ENCODE measurements at regions not wholly inside any gene's neighbourhood (a gene's known extent, or its start where the extent isn't known, plus 50 kb on each side); places are given as distances from the start of the nearest gene placed in this dataset.

DNA sequence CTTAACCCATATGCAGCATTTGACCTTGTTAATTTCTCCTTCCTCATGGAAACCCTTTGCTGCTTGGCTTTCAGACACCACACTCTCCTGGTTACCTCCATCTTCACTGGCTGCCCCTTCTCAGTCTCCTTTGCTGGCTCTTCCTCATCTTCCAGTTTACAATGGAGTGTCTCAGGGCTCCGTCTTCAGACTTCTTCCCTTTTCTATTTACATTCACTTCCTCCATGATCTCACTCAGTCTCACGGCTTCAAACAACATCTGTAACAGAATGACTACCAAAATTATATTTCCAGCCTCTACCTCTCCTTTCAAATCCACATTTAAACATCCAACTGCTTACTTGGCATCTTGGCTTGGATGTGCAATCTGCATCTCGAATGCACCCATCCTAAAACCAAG is 140.4 kb downstream of the DKK1 start:
- Mint-ChIP-seq H3K27ac (no peak overlapping the region), H3K36me3 (no peaks in the 10 kb centered on the region), H3K4me1 (no peaks in the 10 kb centered on the region), H3K9me3 (no peaks in the 10 kb centered on the region), H3K4me3 (no peak overlapping the region), H3K27me3 (no peaks in the 10 kb centered on the region)

DNA sequence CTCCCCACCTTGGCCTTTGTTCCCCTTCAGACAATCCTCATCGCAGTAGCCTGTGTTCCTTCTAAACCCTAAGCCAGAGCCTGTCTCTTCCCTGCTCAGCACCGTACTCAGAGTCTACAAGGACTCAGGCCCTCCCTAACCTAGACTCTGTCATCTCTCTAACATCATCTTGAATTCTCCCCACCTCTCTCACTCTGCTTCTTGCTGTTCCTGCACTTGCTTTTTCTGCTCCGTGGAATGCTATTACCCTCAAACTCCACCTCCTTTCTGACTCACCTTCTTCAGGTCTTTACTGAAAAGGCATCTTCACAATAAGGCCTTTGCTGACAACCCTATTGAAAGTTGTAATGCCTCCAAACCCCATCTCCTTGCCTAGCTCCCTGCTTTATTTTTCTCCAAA is 141.0 kb downstream of the DKK1 start:
- no peak overlapping the region for H3K4me3 Mint-ChIP-seq
- H3K36me3 Mint-ChIP-seq, result no peaks in the 10 kb centered on the region
- H3K4me1 Mint-ChIP-seq, result no peaks in the 10 kb centered on the region
- no peak overlapping the region for H3K27ac Mint-ChIP-seq
- H3K9me3 Mint-ChIP-seq, result no peaks in the 10 kb centered on the region
- H3K27me3 Mint-ChIP-seq, result no peaks in the 10 kb centered on the region

DNA sequence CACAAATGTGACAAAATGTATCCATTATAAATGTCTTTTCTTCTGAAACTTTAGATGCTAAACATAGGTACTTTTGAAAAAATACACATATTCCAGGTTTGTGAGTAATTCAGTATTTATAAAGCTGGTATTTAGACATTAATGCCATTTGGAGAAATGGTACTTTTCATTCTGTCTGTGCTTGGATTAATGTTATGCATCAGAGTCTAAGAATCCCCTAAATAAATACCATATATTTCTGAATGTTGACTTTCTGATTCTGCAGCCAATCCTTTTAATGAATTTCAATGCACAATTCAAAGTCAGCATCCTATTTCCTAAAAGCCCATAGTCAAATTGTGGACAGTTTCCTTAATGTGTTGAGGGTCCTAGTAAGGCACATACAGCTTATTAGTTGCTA is 145.0 kb downstream of the DKK1 start:
- Mint-ChIP-seq H3K36me3 (no peaks in the 10 kb centered on the region), H3K9me3 (no peaks in the 10 kb centered on the region), H3K4me3 (no peak overlapping the region)

DNA sequence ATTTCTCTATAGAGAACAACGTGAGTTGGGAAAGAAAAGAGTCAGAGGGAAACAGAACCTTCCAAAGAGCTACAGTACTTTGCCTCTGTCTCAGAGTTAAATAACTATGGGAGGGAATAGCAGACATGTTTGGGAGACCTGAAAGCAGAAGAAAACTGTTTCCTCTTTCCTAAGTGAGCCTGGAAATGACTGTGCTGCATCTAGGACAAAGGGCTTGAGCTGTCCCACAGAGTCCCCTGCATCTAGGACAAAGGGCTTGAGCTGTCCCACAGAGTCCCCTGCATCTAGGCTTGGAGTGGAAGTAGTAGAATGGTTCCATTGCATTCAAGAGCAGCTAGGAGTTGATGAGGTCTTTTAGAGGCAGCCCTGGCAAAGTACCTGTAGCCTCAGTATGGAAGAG is 149.7 kb downstream of the DKK1 start:
- H3K27ac Mint-ChIP-seq, result no peak overlapping the region
- H3K27me3 Mint-ChIP-seq, result no peaks in the 10 kb centered on the region
- no peaks in the 10 kb centered on the region for H3K4me1 Mint-ChIP-seq

More for the DNA sequence above, 145.0 kb downstream of the DKK1 start:
- H3K4me1 Mint-ChIP-seq, result no peaks in the 10 kb centered on the region
- no peak overlapping the region for H3K27ac Mint-ChIP-seq
- H3K27me3 Mint-ChIP-seq, result no peaks in the 10 kb centered on the region

DNA sequence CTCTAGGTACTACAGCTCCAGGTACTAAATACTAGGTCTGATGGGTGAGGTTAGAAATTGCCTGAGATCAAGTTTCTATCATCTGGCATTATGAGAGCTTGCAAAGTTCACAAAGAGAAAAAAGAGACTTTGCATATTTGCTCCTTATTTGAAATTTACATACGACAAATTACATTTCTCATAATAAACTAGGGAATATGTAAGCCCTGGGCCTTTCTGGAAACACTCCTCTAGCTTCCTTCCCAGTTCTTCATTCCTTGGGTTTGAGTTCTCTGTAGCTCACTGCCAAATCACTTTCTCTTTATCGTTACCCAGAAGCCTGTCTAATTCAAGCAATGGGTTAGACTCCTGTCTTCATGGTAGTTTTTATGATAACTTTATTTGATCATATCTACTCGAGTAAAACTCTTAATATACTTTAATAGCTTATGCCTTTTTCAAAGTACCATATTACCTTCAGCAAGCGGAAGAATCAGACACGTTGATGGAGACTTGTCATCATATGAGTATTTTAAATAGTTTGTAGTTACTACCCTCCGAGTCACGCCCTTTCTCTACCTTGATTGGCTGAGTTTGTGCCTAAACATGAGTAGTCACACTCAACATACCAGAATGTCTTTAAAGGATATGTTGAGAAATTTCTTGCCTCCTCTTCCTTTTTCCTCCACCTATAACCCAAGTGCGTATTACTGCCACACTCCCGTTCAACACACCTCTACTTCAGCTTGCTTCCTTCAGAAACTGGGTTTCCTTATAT is 150.5 kb downstream of the DKK1 start:
- Mint-ChIP-seq H3K27ac (no peak overlapping the region), H3K4me3 (no peak overlapping the region), H3K27me3 (no peaks in the 10 kb centered on the region), H3K9me3 (peaks cover 3% of the 10 kb centered on the region), H3K36me3 (no peaks in the 10 kb centered on the region), H3K4me1 (no peaks in the 10 kb centered on the region)

More for the DNA sequence above, 149.7 kb downstream of the DKK1 start:
- Mint-ChIP-seq H3K9me3 (peaks cover 3% of the 10 kb centered on the region), H3K36me3 (no peaks in the 10 kb centered on the region), H3K4me3 (no peak overlapping the region)

DNA sequence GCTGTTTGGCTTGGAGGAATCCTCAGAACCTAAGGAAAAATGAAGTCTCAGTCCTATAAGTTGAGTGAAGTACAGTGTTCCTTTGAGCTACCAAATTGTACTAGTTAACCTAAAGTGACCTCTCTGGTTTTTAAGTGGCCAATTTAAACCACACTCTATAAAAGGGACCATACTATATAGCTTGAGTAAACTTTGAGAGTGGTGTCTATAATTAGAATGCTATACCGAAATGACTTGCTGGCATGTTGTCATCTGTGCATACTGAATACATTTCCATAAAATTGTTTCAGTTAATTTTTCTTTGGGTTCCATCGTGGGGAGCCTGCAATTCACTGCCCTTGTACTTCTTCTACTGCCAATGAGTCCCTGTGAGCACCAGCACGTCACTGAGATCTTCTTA is 151.1 kb downstream of the DKK1 start:
- Mint-ChIP-seq H3K4me3 (no peak overlapping the region), H3K27me3 (no peaks in the 10 kb centered on the region), H3K4me1 (no peaks in the 10 kb centered on the region), H3K36me3 (no peaks in the 10 kb centered on the region), H3K27ac (no peak overlapping the region), H3K9me3 (peaks cover 3% of the 10 kb centered on the region)

DNA sequence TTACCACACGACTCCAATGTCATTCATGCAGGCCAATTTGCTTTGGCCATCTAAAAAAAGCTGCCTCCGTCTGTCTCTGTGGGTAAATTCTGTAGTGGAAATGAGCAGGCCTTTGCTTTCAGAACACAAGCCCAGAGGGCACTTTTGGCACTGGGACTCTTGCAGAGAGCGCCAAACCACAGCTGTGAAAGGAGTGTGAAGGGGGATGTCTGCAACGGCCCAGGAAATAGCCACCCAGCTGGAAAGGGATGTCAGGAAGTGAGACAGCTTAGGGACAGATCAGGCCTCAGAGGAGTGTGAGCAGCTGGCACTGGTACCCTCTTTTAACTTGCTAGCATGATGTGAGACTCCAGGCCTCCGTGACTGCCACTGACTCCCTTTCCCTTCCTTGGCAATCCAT is 152.4 kb downstream of the DKK1 start:
- H3K36me3 Mint-ChIP-seq, result no peaks in the 10 kb centered on the region

DNA sequence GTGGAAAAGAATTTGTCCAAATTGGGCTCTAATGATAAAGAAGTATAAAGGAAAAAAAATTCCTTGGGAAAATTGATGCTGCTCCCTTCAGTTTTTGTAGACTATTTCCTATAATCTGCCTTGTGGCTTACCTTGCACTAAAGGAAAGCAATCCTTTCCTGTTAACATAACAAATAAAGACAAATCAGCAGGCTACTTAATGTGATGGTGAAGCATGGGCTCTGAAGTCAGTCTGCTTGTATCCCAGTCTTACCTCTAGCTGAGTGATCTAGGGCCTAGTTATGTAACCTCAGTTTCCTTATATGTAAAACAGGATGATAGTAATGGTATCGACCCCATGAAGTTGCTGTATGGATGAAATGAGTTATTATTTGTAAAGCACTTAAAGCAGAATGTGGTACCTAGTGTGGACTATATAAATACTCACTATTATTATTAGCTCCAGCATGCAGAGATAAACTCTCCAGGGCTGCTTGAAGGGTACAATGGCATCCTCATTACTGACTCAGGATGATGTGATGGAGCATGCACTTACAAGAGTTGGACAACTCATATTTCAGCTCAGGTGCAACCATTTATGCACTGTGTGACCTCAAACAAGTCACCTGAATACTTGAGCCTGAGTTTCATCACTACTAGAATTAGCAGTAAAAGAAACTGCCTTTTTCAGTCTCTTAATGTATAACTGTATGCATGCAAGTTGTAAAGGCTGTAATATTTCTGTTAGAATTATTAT is 156.1 kb downstream of the DKK1 start:
- Mint-ChIP-seq H3K4me3 (no peak overlapping the region), H3K4me1 (no peaks in the 10 kb centered on the region)

More for the DNA sequence above, 152.4 kb downstream of the DKK1 start:
- Mint-ChIP-seq H3K27me3 (no peaks in the 10 kb centered on the region), H3K27ac (no peak overlapping the region), H3K9me3 (peaks cover 3% of the 10 kb centered on the region), H3K4me1 (no peaks in the 10 kb centered on the region), H3K4me3 (no peak overlapping the region)

DNA sequence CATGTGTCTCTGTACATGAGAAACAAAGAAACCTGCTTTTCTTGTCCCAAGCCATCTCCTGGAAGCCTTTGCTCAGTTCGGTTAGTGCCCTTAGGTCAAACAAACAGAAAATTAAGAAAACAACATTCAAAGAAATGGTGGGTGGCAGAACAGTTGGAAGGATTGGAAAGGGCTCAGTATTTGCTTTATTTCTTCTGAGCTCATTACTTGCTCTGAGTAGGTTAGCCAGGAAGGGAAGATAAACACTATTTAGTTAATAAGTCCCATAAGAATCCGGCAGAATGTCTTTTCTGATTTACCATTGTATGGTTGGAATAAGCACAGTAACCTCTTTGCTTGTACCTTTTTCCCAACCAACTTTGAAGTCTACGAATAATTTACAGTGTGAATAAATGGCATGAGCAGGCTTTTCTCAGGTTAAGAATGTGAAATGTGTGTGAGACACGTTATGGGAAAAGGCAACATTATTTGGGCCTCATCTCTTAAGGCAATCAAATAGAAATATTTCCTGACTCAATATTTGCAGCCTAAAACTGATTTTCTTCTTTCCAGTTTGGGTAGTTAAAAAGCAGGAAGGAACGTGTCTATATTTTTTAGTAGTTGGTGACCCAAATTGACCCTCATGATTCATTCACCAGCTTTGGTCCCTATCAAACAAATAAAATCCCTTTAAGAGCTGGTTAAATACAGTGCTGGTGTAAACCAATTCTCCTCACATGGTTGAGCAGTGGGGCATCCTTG is 158.5 kb downstream of the DKK1 start:
- Mint-ChIP-seq H3K9me3 (no peaks in the 10 kb centered on the region), H3K27ac (no peak overlapping the region), H3K36me3 (no peaks in the 10 kb centered on the region), H3K4me1 (no peaks in the 10 kb centered on the region), H3K4me3 (no peak overlapping the region), H3K27me3 (no peaks in the 10 kb centered on the region)

More for the DNA sequence above, 156.1 kb downstream of the DKK1 start:
- H3K27ac Mint-ChIP-seq, result no peak overlapping the region
- no peaks in the 10 kb centered on the region for H3K27me3 Mint-ChIP-seq
- H3K9me3 Mint-ChIP-seq, result peaks cover under 1% of the 10 kb centered on the region
- no peaks in the 10 kb centered on the region for H3K36me3 Mint-ChIP-seq

DNA sequence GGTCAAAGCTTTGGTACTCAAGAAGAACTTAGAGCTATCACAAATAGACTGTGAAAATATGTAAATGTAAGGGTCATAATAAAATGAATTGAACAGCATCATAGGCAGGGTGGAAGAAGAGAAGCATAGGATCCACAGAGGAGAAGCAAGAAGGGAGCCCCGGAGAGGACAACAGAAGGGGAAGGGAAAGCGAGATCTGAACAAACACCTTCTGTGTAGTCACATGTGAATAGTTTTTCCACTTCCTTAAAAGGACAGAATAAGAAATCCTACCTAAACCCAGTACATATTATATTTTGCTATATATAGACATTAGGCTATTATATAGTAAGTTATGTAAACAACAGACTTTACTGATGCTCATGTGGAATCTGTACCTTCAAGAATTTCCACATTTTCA is 160.2 kb downstream of the DKK1 start:
- no peak overlapping the region for H3K27ac Mint-ChIP-seq
- no peak overlapping the region for H3K4me3 Mint-ChIP-seq
- H3K36me3 Mint-ChIP-seq, result no peaks in the 10 kb centered on the region
- H3K27me3 Mint-ChIP-seq, result no peaks in the 10 kb centered on the region
- H3K9me3 Mint-ChIP-seq, result no peaks in the 10 kb centered on the region
- no peaks in the 10 kb centered on the region for H3K4me1 Mint-ChIP-seq

DNA sequence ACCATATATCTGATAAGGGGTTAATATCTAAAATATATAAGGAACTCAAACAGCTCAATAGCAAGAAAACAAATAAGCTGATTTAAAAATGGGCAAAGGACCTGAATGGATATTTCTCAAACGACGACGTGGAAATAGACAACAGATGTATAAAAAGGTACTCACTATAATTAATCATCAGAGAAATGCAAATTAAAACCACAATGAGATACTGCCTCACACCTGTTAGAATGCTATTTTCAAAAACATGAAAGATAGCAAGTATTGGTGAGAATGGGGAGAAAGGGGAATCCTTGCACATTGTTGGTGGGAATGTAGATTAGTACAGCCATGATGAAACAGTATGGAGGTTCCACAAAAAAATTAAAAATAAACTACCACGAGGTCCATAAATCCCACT is 163.2 kb downstream of the DKK1 start:
- H3K4me3 Mint-ChIP-seq, result no peak overlapping the region
- H3K36me3 Mint-ChIP-seq, result no peaks in the 10 kb centered on the region
- no peaks in the 10 kb centered on the region for H3K27me3 Mint-ChIP-seq
- H3K4me1 Mint-ChIP-seq, result no peaks in the 10 kb centered on the region
- H3K27ac Mint-ChIP-seq, result no peak overlapping the region
- H3K9me3 Mint-ChIP-seq, result no peaks in the 10 kb centered on the region

DNA sequence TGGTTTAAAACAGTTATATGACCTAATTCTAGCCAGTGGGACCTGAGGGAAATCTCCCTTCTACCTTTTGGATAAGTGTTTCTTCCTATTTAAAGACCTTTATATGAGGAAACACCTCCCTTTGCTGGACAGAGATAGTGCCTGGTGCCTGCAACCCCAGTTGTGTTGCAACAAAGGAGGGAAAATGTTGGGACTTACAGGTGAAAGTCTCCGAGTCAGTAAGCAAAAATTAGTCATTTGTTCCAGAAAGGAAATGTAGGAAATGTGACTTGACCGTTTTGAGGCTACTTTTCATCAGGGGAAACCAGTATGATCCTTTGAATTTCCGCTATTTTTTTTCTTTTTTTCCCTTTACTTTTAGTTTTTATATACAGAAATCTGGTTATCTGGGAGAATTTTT is 165.5 kb downstream of the DKK1 start:
- Mint-ChIP-seq H3K36me3 (no peaks in the 10 kb centered on the region), H3K27me3 (no peaks in the 10 kb centered on the region), H3K27ac (no peak overlapping the region), H3K9me3 (no peaks in the 10 kb centered on the region), H3K4me1 (no peaks in the 10 kb centered on the region), H3K4me3 (no peak overlapping the region)

DNA sequence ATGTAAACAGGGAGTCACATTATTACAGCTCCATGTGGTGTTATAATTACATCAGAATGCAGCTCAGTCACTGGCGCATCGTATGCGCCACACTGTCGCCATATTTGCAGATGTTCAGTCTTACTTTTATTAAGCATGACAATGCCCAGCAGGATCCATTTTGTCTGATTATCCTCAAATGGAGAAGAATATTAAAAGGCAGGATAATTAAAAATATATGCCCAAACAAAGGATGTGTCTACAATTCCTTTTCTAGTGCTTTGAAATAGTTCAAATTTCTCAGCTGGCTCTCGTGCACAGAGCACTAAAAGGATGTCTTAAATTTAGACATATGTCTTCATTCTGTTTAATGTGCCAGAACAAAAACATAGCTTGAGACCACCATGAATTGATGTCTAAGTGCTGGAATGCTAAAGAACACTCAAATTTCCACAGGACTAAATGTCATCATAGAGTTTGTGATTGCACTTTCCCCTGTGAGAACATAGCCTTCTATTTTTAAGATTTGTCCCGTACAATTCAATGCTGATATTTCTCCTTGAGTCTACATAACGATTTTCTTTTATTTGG is 168.0 kb downstream of the DKK1 start:
- no peaks in the 10 kb centered on the region for H3K4me1 Mint-ChIP-seq
- no peak overlapping the region for H3K27ac Mint-ChIP-seq
- H3K36me3 Mint-ChIP-seq, result no peaks in the 10 kb centered on the region
- no peaks in the 10 kb centered on the region for H3K9me3 Mint-ChIP-seq
- H3K4me3 Mint-ChIP-seq, result no peak overlapping the region
- no peaks in the 10 kb centered on the region for H3K27me3 Mint-ChIP-seq

DNA sequence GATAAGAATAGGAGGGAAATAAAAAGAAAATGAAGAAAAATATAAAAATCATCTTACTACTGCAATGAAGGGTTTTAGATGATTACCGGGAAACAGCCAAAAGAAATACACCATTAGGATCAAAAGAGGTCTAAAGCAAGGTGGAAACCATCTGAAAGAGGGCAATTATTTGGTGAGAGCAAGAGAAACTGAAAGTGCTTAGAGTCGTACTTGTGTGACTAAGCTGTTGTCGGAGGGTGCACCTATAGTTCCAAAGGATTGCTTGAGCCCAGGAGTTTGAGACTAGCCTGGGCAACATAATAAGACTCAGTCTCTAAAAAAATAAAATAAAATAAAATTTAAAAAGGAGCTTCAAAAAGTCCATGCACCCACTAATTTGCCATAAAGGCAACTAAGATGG is 169.5 kb downstream of the DKK1 start:
- no peaks in the 10 kb centered on the region for H3K4me1 Mint-ChIP-seq
- H3K36me3 Mint-ChIP-seq, result no peaks in the 10 kb centered on the region
- no peaks in the 10 kb centered on the region for H3K27me3 Mint-ChIP-seq
- no peaks in the 10 kb centered on the region for H3K9me3 Mint-ChIP-seq
- no peak overlapping the region for H3K4me3 Mint-ChIP-seq
- H3K27ac Mint-ChIP-seq, result no peak overlapping the region

DNA sequence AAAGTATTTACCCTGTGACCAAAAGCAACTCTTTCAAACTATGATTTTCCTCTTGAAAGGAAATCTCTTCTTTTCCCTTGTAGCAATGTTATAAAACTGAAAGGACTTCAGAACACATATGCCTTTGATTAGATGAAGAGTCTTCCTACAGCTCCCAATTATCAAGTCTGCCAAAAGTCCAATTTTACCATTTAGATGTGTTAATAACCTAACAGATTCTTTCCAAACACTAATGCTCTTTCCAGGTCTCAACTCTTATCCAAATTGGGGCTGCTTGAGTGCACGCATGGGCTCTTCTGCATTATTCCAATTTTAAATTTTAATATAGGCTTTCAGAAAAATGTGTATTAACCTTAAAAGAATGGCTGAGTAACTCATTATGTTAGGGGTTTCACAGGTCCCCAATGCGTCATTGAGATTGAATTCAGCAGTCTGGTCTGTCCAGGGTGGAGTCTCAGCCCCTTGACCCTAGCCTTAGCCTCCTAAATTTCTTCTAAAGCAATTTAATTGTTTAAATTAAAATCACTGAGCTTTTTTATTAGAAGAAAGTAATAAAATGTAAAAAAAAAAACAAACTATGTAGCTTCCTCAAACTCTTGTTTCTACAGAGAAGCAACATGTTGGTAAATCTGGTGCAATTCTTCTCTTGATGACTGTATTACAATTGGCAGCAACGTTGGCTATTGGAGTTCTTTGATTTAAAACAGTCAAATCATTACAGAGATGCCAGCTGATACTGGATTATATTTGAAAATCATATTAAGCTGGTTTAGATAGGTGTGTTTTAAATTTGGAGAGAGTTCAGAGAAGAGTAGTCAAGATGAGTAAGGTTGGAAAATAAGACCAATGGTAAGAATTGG is 170.4 kb downstream of the DKK1 start:
- H3K27ac Mint-ChIP-seq, result no peak overlapping the region
- no peaks in the 10 kb centered on the region for H3K9me3 Mint-ChIP-seq
- H3K36me3 Mint-ChIP-seq, result no peaks in the 10 kb centered on the region
- no peak overlapping the region for H3K4me3 Mint-ChIP-seq
- no peaks in the 10 kb centered on the region for H3K27me3 Mint-ChIP-seq
- no peaks in the 10 kb centered on the region for H3K4me1 Mint-ChIP-seq
